Kidney (tissue), 13 donors: ENCODE measurements at regions not wholly inside any gene's neighbourhood (a gene's known extent, or its start where the extent isn't known, plus 50 kb on each side); places are given as distances from the start of the nearest gene placed in this dataset.

Source experiments
- DNase-seq, 5 donors: peaks; one replicate each; pipeline ENCODE4 v3.0.0-alpha.2; 2013 to 2020
- FAIRE-seq: peaks from 2 replicates; lab custom pipeline; 2012; peaks lifted over from hg19 to GRCh38; lab: Jason Lieb, UNC
- H3K27ac ChIP-seq, 2 donors: one replicate each; pipeline ENCODE4 v1.7.0; 2013; ENCODE audit warnings: low read depth in 2 of 2, low read length in 2 of 2, inconsistent platforms in 1 of 2
- H3K27me3 ChIP-seq: one replicate; pipeline ENCODE4 v1.7.1; 2013; ENCODE audit warnings: low read length, inconsistent platforms; ENCODE audit not compliant: control insufficient read depth, insufficient read depth
- H3K36me3 ChIP-seq, 3 donors: one replicate each; pipeline versions ENCODE4 v1.7.0 to v1.7.1; 2013; ENCODE audit warnings: low read length in 3 of 3, control low read depth in 1 of 3, inconsistent platforms in 1 of 3; ENCODE audit not compliant: insufficient read depth in 3 of 3, control insufficient read depth in 2 of 3
- H3K4me1 ChIP-seq, 3 donors: one replicate each; pipeline versions ENCODE4 v1.7.0 to v1.7.1; 2013; ENCODE audit warnings: low read length in 3 of 3, inconsistent platforms in 1 of 3, low read depth in 1 of 3; ENCODE audit not compliant: control insufficient read depth in 2 of 3, insufficient read depth in 2 of 3
- H3K4me3 ChIP-seq, 3 donors: one replicate each; pipeline versions ENCODE4 v1.7.0 to v1.8.1; 2013; ENCODE audit warnings: low read length in 3 of 3, control low read depth in 1 of 3, inconsistent platforms in 1 of 3
- H3K9ac ChIP-seq, 3 donors: one replicate each; pipeline versions ENCODE4 v1.7.0 to v1.7.1; 2013; ENCODE audit warnings: low read length in 3 of 3, control low read depth in 1 of 3, inconsistent platforms in 1 of 3
- H3K9me3 ChIP-seq, 3 donors: one replicate each; pipeline versions ENCODE4 v1.7.0 to v1.7.1; 2013; ENCODE audit warnings: low read length in 3 of 3, control low read depth in 1 of 3, inconsistent platforms in 1 of 3; ENCODE audit not compliant: control insufficient read depth in 2 of 3, insufficient read depth in 1 of 3
- intact Hi-C: fragments of 100-400 bp; cut with DNase I; formaldehyde crosslinking; loops from one replicate; pipeline ENCODE4 v1.11.1; 2022
- TF ChIP-seq, protein P1 (sequence below): IDR thresholded peaks from 3 replicates; pipeline ENCODE4 v1.5.1; 2012; ENCODE audit warnings: mild to moderate bottlenecking, moderate library complexity, borderline replicate concordance; ENCODE audit not compliant: insufficient read depth; ENCODE audit errors: extremely low read depth
- donor health status: control.
- donor health status: control.
- donor health status: control.
- donor health status: control.
- donor health status: control.
- donor health status: DM: yes; HTN: yes; CAD: no.
- donor health status: Normal renal cell carcinoma (clear cell type).

DNA sequence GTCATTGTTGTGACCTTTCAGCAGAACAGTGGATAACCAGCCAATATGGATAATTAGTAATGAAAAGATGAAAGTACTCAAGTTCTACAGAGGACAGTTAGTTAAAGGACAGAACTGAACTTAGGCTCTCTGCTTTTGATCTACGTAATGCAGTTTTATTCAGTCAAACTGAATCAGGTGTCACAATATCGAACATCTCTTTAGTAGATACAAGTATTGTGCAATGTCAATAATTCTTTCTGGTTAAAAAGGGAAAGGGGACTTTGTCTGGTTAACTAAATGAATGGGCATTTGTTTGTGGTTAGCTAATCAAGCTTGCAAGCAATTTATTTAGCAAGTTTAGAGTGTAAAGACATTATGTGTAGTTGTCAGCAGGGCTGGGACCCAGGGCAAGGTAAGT is 562.2 kb upstream of the PTBP2 start:
- Histone ChIP-seq H3K9ac (no peak overlapping the region), H3K27ac (no peak overlapping the region), H3K27me3 (no peaks in the 10 kb centered on the region), H3K9me3 (peaks cover 0 to 16% (median 0%) of the 10 kb centered on the region in 3 donors), H3K4me1 (no peaks in the 10 kb centered on the region), H3K4me3 (no peak overlapping the region), H3K36me3 (no peaks in the 10 kb centered on the region)
- TF ChIP-seq, protein P1, sequence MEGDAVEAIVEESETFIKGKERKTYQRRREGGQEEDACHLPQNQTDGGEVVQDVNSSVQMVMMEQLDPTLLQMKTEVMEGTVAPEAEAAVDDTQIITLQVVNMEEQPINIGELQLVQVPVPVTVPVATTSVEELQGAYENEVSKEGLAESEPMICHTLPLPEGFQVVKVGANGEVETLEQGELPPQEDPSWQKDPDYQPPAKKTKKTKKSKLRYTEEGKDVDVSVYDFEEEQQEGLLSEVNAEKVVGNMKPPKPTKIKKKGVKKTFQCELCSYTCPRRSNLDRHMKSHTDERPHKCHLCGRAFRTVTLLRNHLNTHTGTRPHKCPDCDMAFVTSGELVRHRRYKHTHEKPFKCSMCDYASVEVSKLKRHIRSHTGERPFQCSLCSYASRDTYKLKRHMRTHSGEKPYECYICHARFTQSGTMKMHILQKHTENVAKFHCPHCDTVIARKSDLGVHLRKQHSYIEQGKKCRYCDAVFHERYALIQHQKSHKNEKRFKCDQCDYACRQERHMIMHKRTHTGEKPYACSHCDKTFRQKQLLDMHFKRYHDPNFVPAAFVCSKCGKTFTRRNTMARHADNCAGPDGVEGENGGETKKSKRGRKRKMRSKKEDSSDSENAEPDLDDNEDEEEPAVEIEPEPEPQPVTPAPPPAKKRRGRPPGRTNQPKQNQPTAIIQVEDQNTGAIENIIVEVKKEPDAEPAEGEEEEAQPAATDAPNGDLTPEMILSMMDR = no peak
- DNase-seq (no peak), FAIRE-seq (no peak)
- intact Hi-C loops = no loop called here

DNA sequence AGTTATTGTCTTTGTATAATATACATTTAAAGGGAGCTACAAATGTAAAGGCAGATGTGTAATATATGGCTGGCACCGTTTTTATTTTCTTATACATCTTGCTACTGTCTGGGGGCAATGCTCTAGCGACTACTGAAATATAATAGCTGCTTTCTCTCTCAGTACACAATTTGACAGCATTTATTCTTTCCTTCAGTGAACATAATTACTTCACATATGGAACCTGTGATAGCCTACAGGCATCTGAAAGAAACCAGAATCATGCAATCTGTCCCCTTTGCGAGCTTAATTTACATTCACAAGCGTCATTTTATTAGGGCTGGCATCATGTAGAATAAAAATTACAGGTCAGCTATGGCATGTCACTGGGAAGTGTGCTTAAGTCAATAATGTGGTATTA is 557.5 kb upstream of the PTBP2 start:
- intact Hi-C loops = no loop called here
- peaks cover 0 to 4% (median 2%) of the 10 kb centered on the region in 3 donors for H3K9me3 ChIP-seq
- no peaks in the 10 kb centered on the region for H3K36me3 ChIP-seq
- peak in 1 of 5 donors; percentile 2 for DNase-seq
- H3K4me3 ChIP-seq = no peak overlapping the region
- no peaks in the 10 kb centered on the region for H3K27me3 ChIP-seq
- H3K27ac ChIP-seq = no peak overlapping the region
- no peak for FAIRE-seq
- no peaks in the 10 kb centered on the region for H3K4me1 ChIP-seq
- no peak overlapping the region for H3K9ac ChIP-seq
- TF ChIP-seq, protein P1 = no peak

DNA sequence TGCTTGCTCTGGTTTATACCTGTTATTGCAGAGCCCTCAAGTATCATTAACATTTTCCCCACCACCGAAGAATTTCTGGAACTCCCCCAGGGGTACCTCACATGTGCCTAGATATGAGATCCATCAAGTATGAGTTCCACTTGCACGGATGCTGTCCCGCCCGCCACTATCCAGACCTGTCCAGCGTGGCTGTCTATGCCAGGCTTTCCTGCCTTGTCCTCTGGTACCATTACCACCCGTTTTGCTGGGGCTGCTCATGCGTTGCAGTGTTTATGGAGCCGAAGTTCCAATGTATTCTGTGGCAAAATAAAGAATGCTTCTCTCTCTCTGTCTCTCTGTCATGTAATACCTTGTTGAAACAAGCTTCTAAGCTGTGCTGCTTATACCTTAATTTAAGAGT is 543.5 kb upstream of the PTBP2 start:
- H3K27me3 ChIP-seq = no peaks in the 10 kb centered on the region
- H3K4me3 ChIP-seq = no peak overlapping the region
- no peaks in the 10 kb centered on the region for H3K9me3 ChIP-seq
- DNase-seq (peak in 2 of 5 donors; percentile 6 to 10), FAIRE-seq (no peak)
- no peaks in the 10 kb centered on the region for H3K36me3 ChIP-seq
- TF ChIP-seq, protein P1 = no peak
- H3K4me1 ChIP-seq = no peaks in the 10 kb centered on the region
- no peak overlapping the region for H3K9ac ChIP-seq
- no peak overlapping the region for H3K27ac ChIP-seq
- intact Hi-C loops = no loop called here

DNA sequence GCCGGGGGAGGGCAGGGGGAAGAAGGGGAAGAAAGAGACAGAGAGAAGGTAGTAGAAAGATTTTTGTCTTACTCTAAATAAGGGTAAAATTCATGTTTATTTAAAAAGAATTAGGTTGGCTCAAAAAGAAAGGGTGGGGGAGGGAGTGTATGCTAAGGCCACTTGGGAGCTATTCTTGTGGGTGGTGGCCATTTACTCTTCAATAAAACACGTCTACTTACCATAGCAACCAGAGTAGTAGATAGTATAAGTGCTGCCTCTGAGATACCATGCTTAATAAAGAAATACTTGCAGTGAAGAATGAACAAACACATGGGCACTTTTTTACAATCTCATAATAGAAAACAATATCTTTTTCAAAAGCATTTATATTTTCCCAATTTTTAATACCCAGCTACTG is 538.1 kb upstream of the PTBP2 start:
- no peaks in the 10 kb centered on the region for H3K27me3 ChIP-seq
- no peak for DNase-seq
- TF ChIP-seq, protein P1 = no peak
- no peak overlapping the region for H3K27ac ChIP-seq
- no peaks in the 10 kb centered on the region for H3K9me3 ChIP-seq
- FAIRE-seq = no peak
- H3K4me3 ChIP-seq = no peak overlapping the region
- no peaks in the 10 kb centered on the region for H3K36me3 ChIP-seq
- H3K4me1 ChIP-seq = no peaks in the 10 kb centered on the region
- H3K9ac ChIP-seq = no peak overlapping the region
- intact Hi-C loops = no loop called here
